HG03460 (cell line): ENCODE measurements at regions not wholly inside any gene's neighbourhood (a gene's known extent, or its start where the extent isn't known, plus 50 kb on each side); places are given as distances from the start of the nearest gene placed in this dataset.
"Not testable (repeated sequence)": the region's sequence is repeated elsewhere in the genome, so short reads cannot be mapped to it uniquely, and the experiment has no call there.

Source experiments
- ATAC-seq: cut with Tn5 transposase; IDR thresholded peaks from one replicate; pipeline ENCODE4 v1.9.1; 2021; ENCODE audit not compliant: unreplicated experiment

GRCh38 chr4:131113273-131113672 is 2017.3 kb downstream of the C4orf33 start:
- no peak for ATAC-seq

DNA sequence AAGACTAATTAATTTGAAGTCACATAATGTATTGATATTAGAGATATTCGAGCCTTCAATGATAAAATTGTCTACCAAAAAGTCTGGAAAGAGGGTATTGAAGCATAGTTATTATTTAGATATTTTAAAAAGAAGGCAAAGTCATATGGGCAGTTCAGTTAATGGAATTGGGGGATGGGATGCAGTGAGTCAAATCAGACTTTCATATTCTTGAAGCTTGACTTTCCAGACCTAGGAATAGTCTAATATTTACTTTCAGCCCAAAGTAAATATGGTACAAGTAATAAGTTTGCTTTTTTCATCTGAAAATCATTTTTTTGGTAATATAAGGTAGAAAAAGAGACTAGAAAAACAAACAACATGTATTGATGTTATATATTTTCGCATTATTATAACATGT is 2017.8 kb downstream of the C4orf33 start:
- ATAC-seq: no peak

DNA sequence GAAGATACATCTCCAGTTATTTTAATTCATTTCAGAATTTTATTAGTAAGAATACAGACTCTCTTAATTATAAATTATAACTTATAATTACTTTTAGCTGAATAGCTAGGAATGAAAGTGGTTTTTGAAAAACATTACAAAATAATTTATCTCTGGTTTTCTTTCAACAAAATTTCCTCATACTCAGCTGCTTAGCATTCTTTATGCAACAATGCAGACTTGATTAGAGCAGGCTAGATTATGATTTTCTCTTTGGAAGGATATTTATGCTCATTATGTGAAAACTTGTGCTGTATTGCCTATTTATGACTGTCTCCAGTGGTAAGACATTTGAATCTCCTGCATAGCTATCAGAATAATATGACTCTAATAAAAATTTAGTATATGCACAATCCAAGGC is 2023.7 kb downstream of the C4orf33 start:
- no peak for ATAC-seq

DNA sequence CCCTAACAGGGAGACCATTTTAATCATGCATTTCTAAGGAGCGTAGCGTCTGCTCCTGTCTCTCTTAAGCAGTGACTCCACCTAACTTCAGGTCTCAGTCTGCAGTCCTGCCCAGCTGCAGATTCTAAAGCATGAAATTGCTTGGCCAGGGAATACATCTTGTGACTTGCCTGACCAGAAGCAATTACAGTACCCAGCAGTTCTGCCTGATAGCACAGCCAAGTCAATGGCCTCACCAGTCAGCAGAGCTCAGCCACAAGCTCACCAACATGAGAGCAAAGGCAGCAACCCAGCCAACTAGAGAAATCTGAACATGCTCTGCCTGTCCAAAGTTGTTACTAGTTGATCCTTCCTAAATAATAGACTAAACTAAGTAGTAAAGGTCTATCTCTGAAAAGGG is 2011.9 kb upstream of the PCDH10 start:
- ATAC-seq: no peak

GRCh38 chr4:131159261-131159660 is 1989.8 kb upstream of the PCDH10 start:
- no peak for ATAC-seq

GRCh38 chr4:131192318-131192717 is 1956.8 kb upstream of the PCDH10 start:
- no peak for ATAC-seq

DNA sequence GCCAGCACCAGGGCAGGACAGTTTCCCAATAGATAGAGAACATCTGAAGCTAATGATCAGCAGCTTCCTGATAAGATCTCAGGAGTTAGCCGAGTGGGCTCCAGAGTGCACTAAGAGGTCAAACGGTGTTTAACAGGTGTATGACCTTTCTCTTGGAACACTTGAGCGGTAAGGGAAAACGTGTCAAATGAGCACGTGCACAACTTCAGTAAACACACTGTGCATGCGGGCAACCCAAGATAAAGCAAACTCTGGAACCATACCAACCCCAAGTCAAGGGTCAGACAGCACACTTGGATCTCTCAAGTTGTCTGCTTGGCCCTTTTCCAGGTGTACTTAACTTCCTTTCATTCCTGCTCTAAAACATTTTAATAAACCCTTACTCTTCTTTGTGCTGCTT is 1941.5 kb upstream of the PCDH10 start:
- no peak for ATAC-seq

- no peak for ATAC-seq
Measured at GRCh38 chr4:131248314-131248713, 1900.8 kb upstream of the PCDH10 start.

GRCh38 chr4:131251321-131251720 is 1897.8 kb upstream of the PCDH10 start:
- no peak for ATAC-seq

DNA sequence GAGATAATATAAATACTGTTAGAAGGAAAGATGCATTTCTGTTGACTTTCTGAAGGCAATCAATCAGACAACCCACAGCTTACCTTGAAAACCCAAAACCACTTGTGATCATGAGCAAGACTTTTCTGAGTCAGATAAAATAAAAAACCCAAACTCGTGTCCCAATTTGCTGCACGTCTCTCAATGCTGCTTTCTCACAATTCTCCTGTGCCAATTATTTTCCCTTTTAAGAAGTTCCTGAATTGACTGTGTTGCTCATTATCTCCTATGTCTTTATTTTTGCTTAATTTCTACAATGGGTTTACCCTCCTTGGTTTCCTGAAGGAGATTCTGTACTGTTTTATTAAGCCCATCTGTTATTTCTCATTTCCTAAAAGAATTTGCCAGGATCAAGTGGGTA is 1891.9 kb upstream of the PCDH10 start:
- no peak for ATAC-seq

GRCh38 chr4:131258361-131258760 is 1890.7 kb upstream of the PCDH10 start:
- ATAC-seq: no peak

DNA sequence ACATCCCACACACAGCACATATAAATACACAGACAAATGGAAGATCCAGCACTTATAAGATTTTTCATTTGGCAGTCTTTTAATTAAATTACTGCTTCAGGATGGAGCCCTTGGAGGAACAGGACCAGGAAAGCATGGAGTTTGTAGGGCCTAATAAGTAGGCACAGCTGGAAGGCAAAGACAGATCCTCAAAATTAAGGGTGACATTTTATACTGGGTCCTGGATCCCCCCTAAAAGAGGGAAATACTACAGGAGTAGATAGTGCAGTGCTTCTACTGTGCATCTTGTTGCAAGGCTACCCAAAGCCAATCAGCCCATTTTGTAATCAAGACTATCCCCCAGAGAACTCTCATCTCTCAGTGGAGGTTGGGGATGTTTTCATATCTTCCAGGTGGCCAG is 1860.7 kb upstream of the PCDH10 start:
- no peak for ATAC-seq

- ATAC-seq: no peak
Measured at GRCh38 chr4:131296192-131296591, 1852.9 kb upstream of the PCDH10 start.

- ATAC-seq: no peak
Measured at GRCh38 chr4:131302108-131302507, 1847.0 kb upstream of the PCDH10 start.

- no peak for ATAC-seq
Measured at GRCh38 chr4:131304686-131305085, 1844.4 kb upstream of the PCDH10 start.

- ATAC-seq: no peak
Measured at GRCh38 chr4:131309628-131310027, 1839.5 kb upstream of the PCDH10 start.

DNA sequence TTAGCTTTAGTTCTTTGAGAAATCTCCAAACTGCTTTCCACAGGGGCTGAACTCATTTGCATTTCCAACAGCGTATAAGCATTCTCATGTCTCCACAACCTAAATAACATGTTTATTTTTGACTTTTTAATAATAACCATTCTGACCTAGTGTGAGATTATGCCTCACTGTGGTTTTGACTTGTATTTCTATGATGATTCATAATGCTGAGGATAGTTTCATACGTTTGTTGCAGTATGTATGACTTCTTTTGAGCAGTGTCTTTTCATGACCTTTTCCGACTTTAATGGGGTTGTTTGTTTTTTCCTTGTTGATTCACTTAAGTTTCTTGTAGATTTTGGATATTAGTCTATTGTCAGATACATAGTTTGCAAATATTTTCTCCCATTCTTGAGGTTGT is 1833.0 kb upstream of the PCDH10 start:
- no peak for ATAC-seq

DNA sequence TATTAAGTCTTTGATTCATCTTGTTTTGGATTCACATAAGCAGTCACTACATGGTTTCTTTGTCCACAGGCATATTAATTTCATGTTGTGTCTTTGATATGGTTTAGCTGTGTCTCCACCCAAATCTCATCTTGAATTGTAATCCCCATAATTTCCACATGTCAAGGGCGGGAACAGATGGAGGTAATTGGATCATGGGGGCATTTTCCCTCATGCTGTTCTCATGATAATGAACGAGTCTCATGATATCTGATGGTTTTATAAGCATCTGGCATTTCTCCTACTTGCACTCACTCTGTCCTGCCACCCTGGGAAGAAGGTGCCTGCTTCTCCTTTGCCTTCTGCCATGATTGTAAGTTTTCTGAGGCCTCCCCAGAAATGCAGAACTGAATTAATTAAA is 1811.2 kb upstream of the PCDH10 start:
- no peak for ATAC-seq

- ATAC-seq: no peak
Measured at GRCh38 chr4:131339137-131339536, 1810.0 kb upstream of the PCDH10 start.

DNA sequence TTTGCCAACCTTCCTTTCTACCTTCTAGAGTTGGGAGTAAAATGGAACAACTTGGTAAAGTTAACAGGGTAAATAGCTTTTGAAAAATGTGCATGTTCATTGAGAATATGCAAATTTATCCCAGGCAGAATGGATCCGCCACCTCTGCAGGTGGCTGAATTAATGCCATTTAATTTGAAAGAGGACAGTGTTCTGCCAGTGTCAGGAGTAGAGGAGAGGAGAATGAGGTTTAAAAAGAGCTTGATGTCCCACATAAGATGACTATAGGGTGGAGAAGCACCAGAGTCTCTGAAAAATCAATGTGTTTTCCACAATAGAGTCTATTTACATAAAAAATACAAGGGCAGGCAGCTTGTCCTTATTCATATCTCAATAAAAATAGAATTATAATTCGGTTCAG is 1804.3 kb upstream of the PCDH10 start:
- no peak for ATAC-seq

DNA sequence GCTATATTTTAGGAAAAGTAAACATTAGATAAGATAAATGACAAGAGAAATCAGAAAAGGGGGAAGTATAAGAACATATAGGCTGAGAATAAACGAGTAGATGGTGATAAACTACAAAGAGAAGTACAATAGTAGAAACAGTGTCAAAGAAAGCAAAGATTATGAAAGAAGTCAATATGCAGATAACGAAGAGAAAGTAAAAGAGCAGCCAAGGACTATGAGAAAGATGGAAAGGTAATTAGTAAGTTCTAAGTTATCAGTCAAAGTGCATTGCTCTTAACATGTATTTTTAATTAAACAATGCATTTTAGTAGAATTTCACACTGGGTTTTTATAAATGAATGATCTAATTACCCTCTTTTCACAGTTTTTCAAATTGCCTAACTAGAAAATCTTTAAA is 1801.3 kb upstream of the PCDH10 start:
- no peak for ATAC-seq

DNA sequence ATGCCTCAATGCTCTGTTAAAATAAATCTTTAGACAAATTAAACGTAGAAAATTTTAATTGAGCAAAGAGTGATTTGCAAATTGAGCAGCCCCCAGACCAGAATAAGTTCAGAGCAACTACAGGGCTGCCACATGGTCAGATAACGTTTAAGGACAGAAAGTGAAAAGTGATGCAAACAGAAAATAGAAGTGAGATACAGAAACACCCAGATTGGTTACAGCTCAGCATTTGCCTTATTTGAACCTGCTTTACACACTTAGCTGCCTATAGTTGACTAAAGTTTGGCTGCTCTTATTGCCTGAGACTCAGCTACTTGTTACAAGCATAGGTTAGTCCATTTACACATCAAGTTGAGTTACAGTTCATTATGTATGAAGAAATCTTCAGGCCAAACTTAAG is 1800.8 kb upstream of the PCDH10 start:
- peak; percentile 75 for ATAC-seq

GRCh38 chr4:131352371-131352770 is 1796.7 kb upstream of the PCDH10 start:
- ATAC-seq: not testable (repeated sequence)

DNA sequence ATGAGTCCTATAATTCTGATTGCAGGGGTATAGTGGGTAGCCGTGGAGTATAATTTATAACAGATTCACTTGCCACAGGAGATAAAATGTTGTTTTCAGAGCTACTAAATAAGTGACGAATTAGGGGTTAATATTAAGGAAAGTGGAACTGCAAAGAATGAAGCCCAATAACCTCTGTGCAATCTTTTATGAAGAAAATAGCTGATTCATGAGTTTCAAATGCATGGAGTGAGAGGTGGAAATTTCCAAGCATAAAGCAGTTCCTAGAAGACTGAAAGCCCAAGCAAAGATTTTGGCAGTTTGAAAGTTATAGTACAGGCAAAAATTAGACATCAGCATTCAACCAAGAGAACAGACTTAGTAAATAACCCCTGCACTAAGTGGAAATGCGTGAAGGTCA is 1782.4 kb upstream of the PCDH10 start:
- ATAC-seq: no peak
